ENCODE measurements at regions not wholly inside any gene's neighbourhood (a gene's known extent, or its start where the extent isn't known, plus 50 kb on each side); places are given as distances from the start of the nearest gene placed in this dataset.
"Not testable (repeated sequence)": the region's sequence is repeated elsewhere in the genome, so short reads cannot be mapped to it uniquely, and the experiment has no call there.

DNA sequence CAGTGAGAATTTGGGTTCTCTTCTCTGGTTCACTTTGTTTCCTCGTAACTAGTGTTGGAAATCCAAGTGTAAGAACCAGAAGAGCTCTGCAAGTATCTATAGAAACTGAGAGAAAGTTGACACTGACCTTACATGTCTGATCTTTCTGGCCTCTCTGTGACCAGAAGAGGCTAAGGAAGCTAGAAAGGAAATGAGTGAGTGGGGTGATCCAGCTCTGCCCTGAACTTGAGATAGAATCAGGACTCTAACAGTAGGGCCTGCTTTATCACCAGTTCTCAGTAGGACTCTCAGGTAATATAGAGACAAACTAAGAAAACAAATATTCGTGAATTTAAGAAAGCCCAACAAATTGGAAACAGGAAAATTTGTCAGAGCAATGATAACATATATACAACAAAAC, 441.2 kb upstream of the ZNF804A start (continued):
- no peak for TF ChIP-seq FOSL2 (IDR thresholded peaks at IDR 0.05; ENCODE audit: borderline replicate concordance, low read depth)

DNA sequence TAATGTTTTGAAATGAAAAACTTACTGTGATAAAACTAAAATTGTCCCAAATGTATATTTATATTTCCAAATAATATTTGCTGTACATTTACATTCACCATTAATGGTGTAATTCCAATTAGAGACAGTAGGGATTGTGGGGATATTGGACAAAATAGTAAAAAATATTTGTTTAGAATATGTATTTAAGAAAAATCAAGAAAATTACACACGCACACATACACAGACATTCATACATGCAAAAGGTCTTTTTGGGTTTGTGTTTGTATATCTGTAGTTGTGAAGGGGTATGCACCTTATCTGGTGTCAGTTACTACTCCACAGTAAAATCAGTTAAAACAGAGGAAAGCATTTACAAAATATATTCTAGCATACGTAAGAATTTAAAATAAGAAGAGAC, 435.9 kb upstream of the ZNF804A start:
- no peak overlapping the region for H3K4me2 ChIP-seq
- H3K4me3 ChIP-seq (ENCODE audit: low read depth in 2 of 2, low read length in 1 of 2) = no peak overlapping the region
- no peaks in the 10 kb centered on the region for H3K27me3 ChIP-seq (ENCODE audit: insufficient read depth)
- TF ChIP-seq NFIC (IDR thresholded peaks at IDR 0.05; ENCODE audit: borderline replicate concordance) (no peak), POLR2AphosphoS5 (IDR thresholded peaks at IDR 0.05; ENCODE audit: low read depth, low read length) (no peak), YY1 (IDR thresholded peaks at IDR 0.05; ENCODE audit: low read depth) (no peak), RCOR1 (IDR thresholded peaks at IDR 0.05; ENCODE audit: low read length) (no peak), MEF2A (IDR thresholded peaks at IDR 0.05; ENCODE audit: borderline replicate concordance, low read depth) (no peak)
- TF ChIP-seq, protein P1, sequence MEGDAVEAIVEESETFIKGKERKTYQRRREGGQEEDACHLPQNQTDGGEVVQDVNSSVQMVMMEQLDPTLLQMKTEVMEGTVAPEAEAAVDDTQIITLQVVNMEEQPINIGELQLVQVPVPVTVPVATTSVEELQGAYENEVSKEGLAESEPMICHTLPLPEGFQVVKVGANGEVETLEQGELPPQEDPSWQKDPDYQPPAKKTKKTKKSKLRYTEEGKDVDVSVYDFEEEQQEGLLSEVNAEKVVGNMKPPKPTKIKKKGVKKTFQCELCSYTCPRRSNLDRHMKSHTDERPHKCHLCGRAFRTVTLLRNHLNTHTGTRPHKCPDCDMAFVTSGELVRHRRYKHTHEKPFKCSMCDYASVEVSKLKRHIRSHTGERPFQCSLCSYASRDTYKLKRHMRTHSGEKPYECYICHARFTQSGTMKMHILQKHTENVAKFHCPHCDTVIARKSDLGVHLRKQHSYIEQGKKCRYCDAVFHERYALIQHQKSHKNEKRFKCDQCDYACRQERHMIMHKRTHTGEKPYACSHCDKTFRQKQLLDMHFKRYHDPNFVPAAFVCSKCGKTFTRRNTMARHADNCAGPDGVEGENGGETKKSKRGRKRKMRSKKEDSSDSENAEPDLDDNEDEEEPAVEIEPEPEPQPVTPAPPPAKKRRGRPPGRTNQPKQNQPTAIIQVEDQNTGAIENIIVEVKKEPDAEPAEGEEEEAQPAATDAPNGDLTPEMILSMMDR (IDR thresholded peaks at IDR 0.05) = no peak; the same call in 1 of the 2 replicates
- TF ChIP-seq, protein P2, sequence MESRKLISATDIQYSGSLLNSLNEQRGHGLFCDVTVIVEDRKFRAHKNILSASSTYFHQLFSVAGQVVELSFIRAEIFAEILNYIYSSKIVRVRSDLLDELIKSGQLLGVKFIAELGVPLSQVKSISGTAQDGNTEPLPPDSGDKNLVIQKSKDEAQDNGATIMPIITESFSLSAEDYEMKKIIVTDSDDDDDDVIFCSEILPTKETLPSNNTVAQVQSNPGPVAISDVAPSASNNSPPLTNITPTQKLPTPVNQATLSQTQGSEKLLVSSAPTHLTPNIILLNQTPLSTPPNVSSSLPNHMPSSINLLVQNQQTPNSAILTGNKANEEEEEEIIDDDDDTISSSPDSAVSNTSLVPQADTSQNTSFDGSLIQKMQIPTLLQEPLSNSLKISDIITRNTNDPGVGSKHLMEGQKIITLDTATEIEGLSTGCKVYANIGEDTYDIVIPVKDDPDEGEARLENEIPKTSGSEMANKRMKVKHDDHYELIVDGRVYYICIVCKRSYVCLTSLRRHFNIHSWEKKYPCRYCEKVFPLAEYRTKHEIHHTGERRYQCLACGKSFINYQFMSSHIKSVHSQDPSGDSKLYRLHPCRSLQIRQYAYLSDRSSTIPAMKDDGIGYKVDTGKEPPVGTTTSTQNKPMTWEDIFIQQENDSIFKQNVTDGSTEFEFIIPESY (IDR thresholded peaks at IDR 0.05; ENCODE audit: borderline replicate concordance, low read depth) = no peak
- no peaks in the 10 kb centered on the region for H3K4me1 ChIP-seq (ENCODE audit: control insufficient read depth in 1 of 2, insufficient read depth in 2 of 2, low read depth in 1 of 2, low read length in 1 of 2)
- H3K79me2 ChIP-seq (ENCODE audit: insufficient read depth) = no peaks in the 10 kb centered on the region
- H3K36me3 ChIP-seq (replicated peaks in 1 of 2; ENCODE audit: control insufficient read depth in 1 of 2, insufficient read depth in 2 of 2, low read length in 1 of 2) = no peaks in the 10 kb centered on the region
- H4K20me1 ChIP-seq (ENCODE audit: insufficient read depth) = no peaks in the 10 kb centered on the region
- 63% methylated on average over 2 of the region's 2 CpGs for WGBS (ENCODE audit: low lambda C conversion rate)
- no peak overlapping the region for H2AFZ ChIP-seq (ENCODE audit: low read depth)
- H3K9me3 ChIP-seq = no peaks in the 10 kb centered on the region
- ChIA-PET CTCF (no interaction called here), POLR2A (no interaction called here)
- no peak for DNase-seq
- no peaks in the 10 kb centered on the region for H3K9me2 ChIP-seq
- no peak overlapping the region for H3K9ac ChIP-seq
- no peak overlapping the region for H3K27ac ChIP-seq (ENCODE audit: low read depth in 2 of 2, low read length in 1 of 2)
- no peaks in the 10 kb centered on the region for H3F3A ChIP-seq (replicated peaks; ENCODE audit: insufficient read depth)

DNA sequence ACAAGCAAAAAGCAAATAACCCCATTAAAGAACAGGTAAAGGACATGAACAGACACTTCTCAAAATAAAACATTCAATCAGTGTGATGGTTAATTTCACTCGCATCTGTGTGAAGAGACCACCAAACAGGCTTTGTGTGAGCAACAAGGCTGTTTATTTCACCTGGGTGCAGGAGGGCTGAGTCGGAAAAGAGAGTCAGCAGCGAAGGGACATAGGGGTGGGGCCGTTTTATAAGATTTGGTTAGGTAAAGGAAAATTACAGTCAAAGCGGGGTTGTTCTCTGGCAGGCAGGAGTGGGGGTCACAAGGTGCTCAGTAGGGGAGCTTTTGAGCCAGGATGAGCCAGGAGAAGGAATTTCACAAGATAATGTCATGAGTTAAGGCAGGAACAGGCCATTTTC, 429.5 kb upstream of the ZNF804A start:
- H3K4me1 ChIP-seq (ENCODE audit: control insufficient read depth in 1 of 2, insufficient read depth in 2 of 2, low read depth in 1 of 2, low read length in 1 of 2); H3K4me3 ChIP-seq (ENCODE audit: low read depth in 2 of 2, low read length in 1 of 2); CTCF ChIA-PET; H2AFZ ChIP-seq (ENCODE audit: low read depth); H3K9me3 ChIP-seq; H3K27me3 ChIP-seq (ENCODE audit: insufficient read depth); H3K9me2 ChIP-seq; POLR2A ChIA-PET; H3K79me2 ChIP-seq (ENCODE audit: insufficient read depth); H3K9ac ChIP-seq; H3F3A ChIP-seq (replicated peaks; ENCODE audit: insufficient read depth); H4K20me1 ChIP-seq (ENCODE audit: insufficient read depth); H3K36me3 ChIP-seq (replicated peaks in 1 of 2; ENCODE audit: control insufficient read depth in 1 of 2, insufficient read depth in 2 of 2, low read length in 1 of 2); DNase-seq; H3K27ac ChIP-seq (ENCODE audit: low read depth in 2 of 2, low read length in 1 of 2); H3K4me2 ChIP-seq: not testable (repeated sequence)
- WGBS (ENCODE audit: low lambda C conversion rate) = 64% methylated on average over 5 of the region's 5 CpGs

Measured in SK-N-SH (cell line).